HepG2 (cell line): ENCODE measurements at regions not wholly inside any gene's neighbourhood (a gene's known extent, or its start where the extent isn't known, plus 50 kb on each side); places are given as distances from the start of the nearest gene placed in this dataset.
"Not testable (repeated sequence)": the region's sequence is repeated elsewhere in the genome, so short reads cannot be mapped to it uniquely, and the experiment has no call there.

Source experiments
- ATAC-seq: fragments of 200-7000 bp; cut with Tn5 transposase; 3 replicates; pipeline ENCODE4 v1.9.1; 2020; ENCODE audit warnings: mild to moderate bottlenecking, moderate library complexity
- BruUV-seq: library from RNA; stranded (reverse); fragments of 400-500 nt; replicated peaks from 2 replicates; lab custom pipeline; 2021; lab: Mats Ljungman, UMichigan
- CTCF ChIA-PET: fragments of 300-600 bp; formaldehyde crosslinking; extraction: SDS; loops from one replicate; lab custom pipeline; 2021; ENCODE audit warnings: low total read pairs, inconsistent platforms, low intra/inter-chr PET ratio; lab: Yijun Ruan, JAX
- POLR2A ChIA-PET: fragments of 350-600 bp; sonication (Branson Sonifier 250); formaldehyde crosslinking; loops from one replicate; lab custom pipeline; 2020; ENCODE audit warnings: antibody characterized with exemption, inconsistent platforms; lab: Yijun Ruan, JAX
- DNase-seq: peaks from one replicate; pipeline ENCODE4 v3.0.0-alpha.2; 2015; ENCODE audit warnings: low spot score
- FAIRE-seq: peaks from 3 replicates; lab custom pipeline; 2011; peaks lifted over from hg19 to GRCh38; lab: Jason Lieb, UNC
- H2AFZ ChIP-seq: one replicate; pipeline ENCODE4 v1.6.1; 2011; ENCODE audit warnings: low read length, inconsistent platforms
- H3K27ac ChIP-seq: fragments of 300-600 bp; 3 replicates; pipeline ENCODE4 v1.8.0; 2011; ENCODE audit warnings: mixed run types, mild to moderate bottlenecking, mixed read lengths, low read length, inconsistent platforms; ENCODE audit not compliant: insufficient read depth; ENCODE audit errors: extremely low read length
- H3K27me3 ChIP-seq, 2 experiments: fragments of 200-600 bp in 1 of 2; 2 replicates in 1 of 2; 3 replicates in 1 of 2; pipeline versions ENCODE4 v1.6.0 to v1.8.0; 2011; ENCODE audit warnings: low read length in 2 of 2, mild to moderate bottlenecking in 2 of 2, moderate library complexity in 2 of 2, inconsistent platforms in 1 of 2; ENCODE audit not compliant: insufficient read depth in 2 of 2, control insufficient read depth in 1 of 2
- H3K36me3 ChIP-seq, 2 experiments: fragments of 200-600 bp in 1 of 2; replicated peaks in 1 of 2; 2 replicates in 1 of 2; 3 replicates in 1 of 2; pipeline versions ENCODE4 v1.5.1 to v1.8.0; 2011; ENCODE audit warnings: low read length in 2 of 2, inconsistent platforms in 1 of 2; ENCODE audit not compliant: insufficient read depth in 2 of 2, control insufficient read depth in 1 of 2
- H3K4me1 ChIP-seq: 2 replicates; pipeline ENCODE4 v1.5.1; 2012; ENCODE audit warnings: low read length, inconsistent platforms; ENCODE audit not compliant: insufficient read depth
- H3K4me2 ChIP-seq: 2 replicates; pipeline ENCODE4 v1.6.0; 2011; ENCODE audit warnings: low read depth, low read length, inconsistent platforms
- H3K4me3 ChIP-seq, 3 experiments: fragments of 200-600 bp in 1 of 3; sonication (generic), shearing (Covaris generic) in 1 of 3; replicated peaks in 1 of 3; 2 replicates each; pipeline ENCODE4 v1.5.1; 2011 to 2016; ENCODE audit warnings: low read length in 3 of 3, inconsistent platforms in 2 of 3, low read depth in 2 of 3, mild to moderate bottlenecking in 2 of 3, control low read depth in 1 of 3, mixed read lengths in 1 of 3; ENCODE audit not compliant: insufficient read depth in 1 of 3
- H3K79me2 ChIP-seq: one replicate; pipeline ENCODE4 v1.6.1; 2011; ENCODE audit warnings: low read length, inconsistent platforms; ENCODE audit not compliant: insufficient read depth
- H3K9ac ChIP-seq: 2 replicates; pipeline ENCODE4 v1.6.0; 2011; ENCODE audit warnings: mild to moderate bottlenecking, low read depth, low read length, inconsistent platforms; ENCODE audit not compliant: insufficient read depth
- H3K9me3 ChIP-seq: 2 replicates; pipeline ENCODE4 v1.5.1; 2012; ENCODE audit warnings: mild to moderate bottlenecking, low read length
- H4K20me1 ChIP-seq: 2 replicates; pipeline ENCODE4 v1.6.0; 2011; ENCODE audit warnings: inconsistent platforms, mild to moderate bottlenecking, low read length, moderate library complexity; ENCODE audit not compliant: insufficient read depth
- MTF2 ChIP-seq: sonication (generic); formaldehyde crosslinking; IDR thresholded peaks from 2 replicates; pipeline ENCODE4 v1.5.0; 2020; ENCODE audit warnings: missing genetic modification reagents, borderline replicate concordance
- ZMYM2 ChIP-seq: sonication (generic); formaldehyde crosslinking; IDR thresholded peaks from 2 replicates; pipeline ENCODE4 v1.8.0; 2022; ENCODE audit warnings: mild to moderate bottlenecking, missing genetic modification reagents
- ZNF260 ChIP-seq: sonication (generic); formaldehyde crosslinking; IDR thresholded peaks from 2 replicates; pipeline ENCODE4 v1.4.0; 2020; ENCODE audit warnings: missing genetic modification reagents, low read depth, mild to moderate bottlenecking, borderline replicate concordance
- ZNF530 ChIP-seq: sonication (generic); formaldehyde crosslinking; IDR thresholded peaks from 2 replicates; pipeline ENCODE4 v1.5.0; 2020; ENCODE audit warnings: low read depth, mild to moderate bottlenecking, missing genetic modification reagents
- ZNF770 ChIP-seq: sonication (generic); formaldehyde crosslinking; IDR thresholded peaks from 2 replicates; pipeline ENCODE4 v1.5.0; 2020; ENCODE audit warnings: mild to moderate bottlenecking, missing genetic modification reagents
- ZNF776 ChIP-seq: sonication (generic); formaldehyde crosslinking; IDR thresholded peaks from 2 replicates; pipeline ENCODE4 v1.4.0; 2020; ENCODE audit warnings: mild to moderate bottlenecking, missing genetic modification reagents
- ZNF83 ChIP-seq: sonication (generic); formaldehyde crosslinking; IDR thresholded peaks from 2 replicates; pipeline ENCODE4 v1.4.0; 2020; ENCODE audit warnings: missing genetic modification reagents, mild to moderate bottlenecking, borderline replicate concordance
- WGBS: methylation state at CpG from one replicate; pipeline ENCODE4 v1.1.6; 2017; ENCODE audit warnings: low lambda C conversion rate; 5-methylcytosine and 5-hydroxymethylcytosine counted together
- in situ Hi-C: cut with HindIII; loops from 2 replicates; pipeline ENCODE4 v1.10.0; 2017; ENCODE audit warnings: low pct_unique_long_range_greater_than_20kb; ENCODE audit not compliant: extremely low pct_ligation_motif_present
- intact Hi-C: fragments of 100-400 bp; cut with micrococcal nuclease; formaldehyde crosslinking; loops from one replicate; pipeline ENCODE4 v1.10.0; 2022; ENCODE audit not compliant: unreplicated experiment

- H3K9me3 ChIP-seq, H3K4me3 ChIP-seq, H2AFZ ChIP-seq, ATAC-seq, POLR2A ChIA-PET, BruUV-seq, H3K79me2 ChIP-seq, H3K4me2 ChIP-seq, H3K27ac ChIP-seq, CTCF ChIA-PET, intact Hi-C loops, H3K4me1 ChIP-seq, H4K20me1 ChIP-seq, in situ Hi-C loops, H3K27me3 ChIP-seq, H3K36me3 ChIP-seq, FAIRE-seq, DNase-seq, H3K9ac ChIP-seq: not testable (repeated sequence)
- WGBS, result 67% methylated on average over 21 of the region's 21 CpGs
These were observed 486.7 kb downstream of the XYLT1 start for GRCh38 chr16:16984091-16984490.

- DNase-seq (no peak), FAIRE-seq (no peak), ATAC-seq (no peak)
- no TSS peak for BruUV-seq
- POLR2A ChIA-PET, result no interaction called here
- Histone ChIP-seq H3K4me1 (no peaks in the 10 kb centered on the region), H4K20me1 (no peaks in the 10 kb centered on the region), H3K9me3 (no peaks in the 10 kb centered on the region), H3K27me3 (no peaks in the 10 kb centered on the region; a peak in 1 of 5 replicates), H3K79me2 (no peaks in the 10 kb centered on the region), H3K4me3 (no peak overlapping the region), H3K4me2 (no peak overlapping the region), H3K9ac (no peak overlapping the region), H3K27ac (no peak overlapping the region), H3K36me3 (no peaks in the 10 kb centered on the region), H2AFZ (no peak overlapping the region)
- CTCF ChIA-PET, result no interaction called here
- intact Hi-C loops (no loop called here), in situ Hi-C loops (no loop called here)
- TF ChIP-seq ZNF530 (CRISPR knock-in tag), result no peak
- TF ChIP-seq MTF2 (CRISPR knock-in tag), result no peak
- no peak for TF ChIP-seq ZNF260 (CRISPR knock-in tag)
- no peak for TF ChIP-seq ZNF770 (CRISPR knock-in tag)
- TF ChIP-seq ZNF83 (CRISPR knock-in tag), result no peak
- TF ChIP-seq ZNF776 (CRISPR knock-in tag), result no peak
- no peak for TF ChIP-seq ZMYM2 (CRISPR knock-in tag)
- 2% methylated on average over 1 of the region's 1 CpG for WGBS
These were observed 485.1 kb downstream of the XYLT1 start for GRCh38 chr16:16985707-16986106.
